HCT116 (cell line): ENCODE measurements at regions not wholly inside any gene's neighbourhood (a gene's known extent, or its start where the extent isn't known, plus 50 kb on each side); places are given as distances from the start of the nearest gene placed in this dataset.
"Not testable (repeated sequence)": the region's sequence is repeated elsewhere in the genome, so short reads cannot be mapped to it uniquely, and the experiment has no call there.

ENCODE experiments used
- ATF3 ChIP-seq: IDR thresholded peaks from 2 replicates; pipeline ENCODE4 v1.6.1; 2012
- CTCF ChIP-seq, 3 experiments: fragments of 200-600 bp in 1 of 3; sonication (generic) in 1 of 3; IDR thresholded peaks in 2 of 3; conservative IDR thresholded peaks in 1 of 3; 2 replicates each; pipeline ENCODE4 v1.5.1; 2012 to 2017; ENCODE audit warnings: low read depth in 2 of 3, low read length in 2 of 3, antibody characterized with exemption in 1 of 3, borderline replicate concordance in 1 of 3, control low read depth in 1 of 3, mild to moderate bottlenecking in 1 of 3, mixed read lengths in 1 of 3, mixed run types in 1 of 3, moderate library complexity in 1 of 3; ENCODE audit not compliant: insufficient read depth in 1 of 3
- EZH2 ChIP-seq: fragments of 200-600 bp; sonication (generic); IDR thresholded peaks from 2 replicates; pipeline ENCODE4 v1.6.1; 2017; ENCODE audit warnings: antibody characterized with exemption, mixed run types
- EZH2phosphoT487 ChIP-seq: fragments of 200-600 bp; IDR thresholded peaks from 2 replicates; pipeline ENCODE4 v1.6.1; 2018; ENCODE audit warnings: antibody characterized with exemption, borderline replicate concordance

DNA sequence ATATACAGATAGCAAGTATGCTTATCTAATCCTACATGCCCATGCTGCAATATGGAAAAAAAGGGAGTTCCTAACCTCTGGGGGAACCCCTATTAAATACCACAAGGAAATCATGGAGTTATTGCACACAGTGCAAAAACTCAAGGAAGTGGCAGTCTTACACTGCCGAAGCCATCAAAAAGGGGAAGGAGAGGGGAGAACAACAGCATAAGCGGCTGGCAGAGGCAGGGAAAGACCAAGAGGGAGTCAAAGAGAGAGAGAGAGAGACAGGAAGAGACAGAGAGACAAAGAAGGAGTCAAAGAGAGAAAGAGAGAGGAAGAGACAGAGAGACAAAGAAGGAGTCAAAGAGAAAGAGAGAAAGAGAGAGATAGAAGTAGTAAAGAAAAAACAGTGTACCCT is 267.3 kb downstream of the S1PR1 start:
- TF ChIP-seq CTCF (IDR thresholded peaks at IDR 0.05 in 2 of 3, conservative IDR thresholded peaks at IDR 0.05 in 1 of 3; ENCODE audit: borderline replicate concordance in 1 of 3, insufficient read depth in 1 of 3, low read depth in 2 of 3, low read length in 2 of 3); ATF3; EZH2; EZH2phosphoT487: not testable (repeated sequence)
